ENCODE measurements at regions not wholly inside any gene's neighbourhood (a gene's known extent, or its start where the extent isn't known, plus 50 kb on each side); places are given as distances from the start of the nearest gene placed in this dataset.

- no peaks in the 10 kb centered on the region for H4K20me1 ChIP-seq (ENCODE audit: insufficient read depth)
- no peak overlapping the region for H3K27ac ChIP-seq (ENCODE audit: low read length)
- H3K4me3 ChIP-seq (ENCODE audit: low read length), result no peak overlapping the region
- H3K9me3 ChIP-seq (ENCODE audit: low read length), result no peaks in the 10 kb centered on the region
- H3K27me3 ChIP-seq (ENCODE audit: insufficient read depth, low read depth, low read length), result no peaks in the 10 kb centered on the region
- H3K9me2 ChIP-seq (ENCODE audit: insufficient read depth, low read length), result no peaks in the 10 kb centered on the region
- TF ChIP-seq TAF1 (IDR thresholded peaks at IDR 0.05; ENCODE audit: low read depth) (no peak), EP300 (conservative IDR thresholded peaks at IDR 0.05; ENCODE audit: poor library complexity, severe bottlenecking) (no peak), SMC3 (conservative IDR thresholded peaks at IDR 0.05; ENCODE audit: poor library complexity) (no peak), MXI1 (conservative IDR thresholded peaks at IDR 0.05; ENCODE audit: poor library complexity, severe bottlenecking) (no peak), EZH2 (IDR thresholded peaks at IDR 0.05; ENCODE audit: borderline replicate concordance, insufficient read depth, low read length, poor library complexity, severe bottlenecking) (no peak), RAD21 (conservative IDR thresholded peaks at IDR 0.05) (no peak), POLR2AphosphoS5 (IDR thresholded peaks at IDR 0.05) (no peak)
- H3K79me2 ChIP-seq (replicated peaks; ENCODE audit: insufficient read depth, low read length), result no peaks in the 10 kb centered on the region
- no peak overlapping the region for H2AFZ ChIP-seq (ENCODE audit: low read depth, low read length)
- no peaks in the 10 kb centered on the region for H3K36me3 ChIP-seq (ENCODE audit: insufficient read depth, low read length)
- no peaks in the 10 kb centered on the region for H3F3A ChIP-seq (ENCODE audit: insufficient read depth, low read length, poor library complexity, severe bottlenecking)
- H3K9ac ChIP-seq (ENCODE audit: low read length), result no peak overlapping the region
- no peak overlapping the region for H3K4me2 ChIP-seq (ENCODE audit: low read length)
Measured at GRCh38 chr2:37583402-37583801, 88.0 kb downstream of the CDC42EP3 start.

- Histone ChIP-seq H3K4me3 (ENCODE audit: low read length) (no peak overlapping the region), H3K27ac (ENCODE audit: low read length) (no peak overlapping the region), H2AFZ (ENCODE audit: low read depth, low read length) (no peak overlapping the region), H3K9me2 (ENCODE audit: insufficient read depth, low read length) (no peaks in the 10 kb centered on the region), H3K9ac (ENCODE audit: low read length) (no peak overlapping the region), H4K20me1 (ENCODE audit: insufficient read depth) (no peaks in the 10 kb centered on the region), H3K9me3 (ENCODE audit: low read length) (no peaks in the 10 kb centered on the region), H3F3A (ENCODE audit: insufficient read depth, low read length, poor library complexity, severe bottlenecking) (no peaks in the 10 kb centered on the region), H3K79me2 (replicated peaks; ENCODE audit: insufficient read depth, low read length) (no peaks in the 10 kb centered on the region), H3K36me3 (ENCODE audit: insufficient read depth, low read length) (no peaks in the 10 kb centered on the region), H3K27me3 (ENCODE audit: insufficient read depth, low read depth, low read length) (no peaks in the 10 kb centered on the region), H3K4me2 (ENCODE audit: low read length) (no peak overlapping the region)
- TF ChIP-seq, protein P1, sequence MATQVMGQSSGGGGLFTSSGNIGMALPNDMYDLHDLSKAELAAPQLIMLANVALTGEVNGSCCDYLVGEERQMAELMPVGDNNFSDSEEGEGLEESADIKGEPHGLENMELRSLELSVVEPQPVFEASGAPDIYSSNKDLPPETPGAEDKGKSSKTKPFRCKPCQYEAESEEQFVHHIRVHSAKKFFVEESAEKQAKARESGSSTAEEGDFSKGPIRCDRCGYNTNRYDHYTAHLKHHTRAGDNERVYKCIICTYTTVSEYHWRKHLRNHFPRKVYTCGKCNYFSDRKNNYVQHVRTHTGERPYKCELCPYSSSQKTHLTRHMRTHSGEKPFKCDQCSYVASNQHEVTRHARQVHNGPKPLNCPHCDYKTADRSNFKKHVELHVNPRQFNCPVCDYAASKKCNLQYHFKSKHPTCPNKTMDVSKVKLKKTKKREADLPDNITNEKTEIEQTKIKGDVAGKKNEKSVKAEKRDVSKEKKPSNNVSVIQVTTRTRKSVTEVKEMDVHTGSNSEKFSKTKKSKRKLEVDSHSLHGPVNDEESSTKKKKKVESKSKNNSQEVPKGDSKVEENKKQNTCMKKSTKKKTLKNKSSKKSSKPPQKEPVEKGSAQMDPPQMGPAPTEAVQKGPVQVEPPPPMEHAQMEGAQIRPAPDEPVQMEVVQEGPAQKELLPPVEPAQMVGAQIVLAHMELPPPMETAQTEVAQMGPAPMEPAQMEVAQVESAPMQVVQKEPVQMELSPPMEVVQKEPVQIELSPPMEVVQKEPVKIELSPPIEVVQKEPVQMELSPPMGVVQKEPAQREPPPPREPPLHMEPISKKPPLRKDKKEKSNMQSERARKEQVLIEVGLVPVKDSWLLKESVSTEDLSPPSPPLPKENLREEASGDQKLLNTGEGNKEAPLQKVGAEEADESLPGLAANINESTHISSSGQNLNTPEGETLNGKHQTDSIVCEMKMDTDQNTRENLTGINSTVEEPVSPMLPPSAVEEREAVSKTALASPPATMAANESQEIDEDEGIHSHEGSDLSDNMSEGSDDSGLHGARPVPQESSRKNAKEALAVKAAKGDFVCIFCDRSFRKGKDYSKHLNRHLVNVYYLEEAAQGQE (IDR thresholded peaks at IDR 0.05; ENCODE audit: borderline replicate concordance), result no peak
- no peak for TF ChIP-seq TAF1 (IDR thresholded peaks at IDR 0.05; ENCODE audit: low read depth)
- TF ChIP-seq EP300 (conservative IDR thresholded peaks at IDR 0.05; ENCODE audit: poor library complexity, severe bottlenecking), result no peak
- TF ChIP-seq MXI1 (conservative IDR thresholded peaks at IDR 0.05; ENCODE audit: poor library complexity, severe bottlenecking), result no peak
- no peak for TF ChIP-seq SMC3 (conservative IDR thresholded peaks at IDR 0.05; ENCODE audit: poor library complexity)
- no peak for TF ChIP-seq CTCF (IDR thresholded peaks at IDR 0.05; ENCODE audit: poor library complexity, severe bottlenecking)
- no peak for TF ChIP-seq EZH2 (IDR thresholded peaks at IDR 0.05; ENCODE audit: borderline replicate concordance, insufficient read depth, low read length, poor library complexity, severe bottlenecking)
- TF ChIP-seq POLR2AphosphoS5 (IDR thresholded peaks at IDR 0.05), result no peak
- no peak for TF ChIP-seq RAD21 (conservative IDR thresholded peaks at IDR 0.05)
Measured at GRCh38 chr2:37583867-37584266, 87.6 kb downstream of the CDC42EP3 start.
